GM21619 (cell line): ENCODE measurements at regions not wholly inside any gene's neighbourhood (a gene's known extent, or its start where the extent isn't known, plus 50 kb on each side); places are given as distances from the start of the nearest gene placed in this dataset.
"Not testable (repeated sequence)": the region's sequence is repeated elsewhere in the genome, so short reads cannot be mapped to it uniquely, and the experiment has no call there.

Source experiments
- ATAC-seq: cut with Tn5 transposase; IDR thresholded peaks from one replicate; pipeline ENCODE4 v1.9.1; 2021; ENCODE audit not compliant: unreplicated experiment

DNA sequence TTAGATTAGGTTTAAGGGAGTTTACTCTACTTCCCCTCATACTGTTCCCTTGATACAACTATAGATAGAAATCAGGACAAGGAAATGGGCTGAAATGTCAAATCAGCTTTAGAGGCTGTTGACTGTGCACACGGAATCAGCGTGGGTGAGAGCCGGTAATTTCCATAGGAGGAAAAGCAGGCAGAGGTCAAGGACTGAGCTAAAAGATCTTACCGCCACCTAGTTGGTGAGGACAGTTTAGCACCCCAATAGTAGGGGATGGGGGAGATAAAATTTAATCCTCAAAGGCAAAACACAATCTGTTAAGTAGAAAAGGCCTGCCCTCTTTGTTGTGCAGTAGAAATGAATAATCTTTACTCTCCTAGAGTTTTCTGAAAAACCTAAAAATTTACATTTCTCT lies 1154.5 kb upstream of the CHAC2 start:
- ATAC-seq: no peak

DNA sequence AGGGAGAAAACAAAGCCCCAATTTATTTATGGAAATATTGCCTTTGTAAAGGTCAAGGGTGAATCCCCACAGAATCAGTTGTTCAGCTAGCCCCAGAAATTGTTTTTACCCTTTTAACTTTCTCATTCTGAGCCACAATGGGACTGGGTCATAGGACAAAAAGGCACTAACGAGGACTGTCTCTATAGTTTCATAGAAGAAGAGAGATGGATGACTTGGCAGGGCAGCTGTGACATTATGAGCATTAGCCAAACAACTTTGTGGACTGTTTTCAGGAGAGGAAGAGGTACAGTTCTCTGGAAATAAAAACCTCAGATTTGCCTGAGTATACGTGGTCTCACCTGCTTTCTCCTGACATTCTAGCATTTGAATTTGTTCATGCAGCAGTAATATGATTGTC lies 1155.8 kb upstream of the CHAC2 start:
- ATAC-seq: no peak

DNA sequence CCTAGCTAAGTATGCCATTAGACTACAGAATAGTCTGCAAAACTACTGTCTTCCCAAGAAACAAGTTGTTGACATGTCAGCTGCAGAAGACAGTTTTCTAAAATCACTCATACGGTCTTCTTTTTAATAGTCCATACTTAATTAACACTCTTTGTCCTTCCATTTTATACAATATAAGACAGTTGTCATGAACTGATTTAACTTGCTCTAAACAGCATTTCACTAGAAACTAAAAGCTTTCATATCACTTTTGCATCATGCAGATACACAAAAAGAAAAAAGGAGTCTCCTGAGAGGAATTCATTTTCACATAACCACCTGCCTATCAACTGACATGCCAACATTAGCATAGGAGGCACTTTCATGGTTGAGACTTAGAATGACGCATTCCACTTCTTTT lies 1159.6 kb upstream of the CHAC2 start:
- no peak for ATAC-seq

DNA sequence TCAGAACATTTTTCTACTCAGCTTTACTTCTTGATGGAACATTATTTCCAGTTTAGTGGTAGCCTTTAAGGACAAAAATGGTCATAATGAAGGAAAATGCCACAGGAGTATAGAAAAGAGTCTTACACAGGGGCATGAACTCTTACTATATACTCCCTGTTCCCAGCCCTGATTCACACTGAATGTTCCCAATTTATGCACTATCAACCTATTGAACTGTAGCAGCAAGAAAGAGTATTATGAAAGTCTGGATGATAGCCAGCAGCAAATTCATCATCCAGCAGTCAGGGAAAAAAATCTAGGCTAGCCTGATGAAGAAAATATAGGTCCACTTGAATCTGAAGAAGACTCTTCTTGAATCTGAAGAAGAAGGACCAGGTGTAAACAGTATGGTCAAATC lies 1170.3 kb upstream of the CHAC2 start:
- ATAC-seq: no peak

DNA sequence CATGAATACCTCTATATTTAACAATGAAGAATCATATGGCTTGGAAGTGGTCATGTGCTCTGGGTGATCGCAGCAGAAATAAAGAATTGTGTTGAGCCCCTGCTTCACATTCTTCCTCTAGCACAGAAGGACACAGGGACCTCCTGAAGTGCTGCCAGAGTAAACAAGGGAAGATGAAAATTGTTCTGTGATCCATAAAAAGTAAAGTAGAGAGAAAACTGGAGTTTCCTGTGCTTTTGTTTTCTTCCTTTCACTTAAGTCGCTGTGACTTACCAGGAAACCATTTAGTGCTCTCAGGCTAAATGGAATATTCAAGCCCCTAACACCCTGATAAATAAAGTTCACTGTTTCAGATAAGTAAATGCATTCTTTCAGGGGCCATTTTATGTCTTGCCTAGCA lies 1173.6 kb upstream of the CHAC2 start:
- ATAC-seq: no peak

DNA sequence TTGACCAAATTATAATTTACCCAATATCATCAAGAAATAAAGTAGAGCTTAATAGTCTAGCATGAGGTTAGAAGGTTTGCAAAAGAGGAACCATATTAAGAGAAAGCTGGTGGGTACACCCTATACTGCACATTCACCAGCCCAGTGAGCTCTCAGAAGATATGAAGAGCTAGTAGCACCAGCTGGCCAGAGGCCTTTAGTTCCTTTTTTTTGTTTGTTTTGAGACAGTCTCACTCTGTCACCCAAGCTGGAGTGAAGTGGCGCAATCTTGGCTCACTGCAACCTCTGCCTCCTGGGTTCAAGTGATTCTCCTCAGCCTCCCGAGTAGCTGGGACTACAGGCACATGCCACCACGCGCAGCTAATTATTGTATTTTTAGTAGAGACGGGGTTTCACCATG lies 1183.5 kb upstream of the CHAC2 start:
- ATAC-seq: not testable (repeated sequence)

DNA sequence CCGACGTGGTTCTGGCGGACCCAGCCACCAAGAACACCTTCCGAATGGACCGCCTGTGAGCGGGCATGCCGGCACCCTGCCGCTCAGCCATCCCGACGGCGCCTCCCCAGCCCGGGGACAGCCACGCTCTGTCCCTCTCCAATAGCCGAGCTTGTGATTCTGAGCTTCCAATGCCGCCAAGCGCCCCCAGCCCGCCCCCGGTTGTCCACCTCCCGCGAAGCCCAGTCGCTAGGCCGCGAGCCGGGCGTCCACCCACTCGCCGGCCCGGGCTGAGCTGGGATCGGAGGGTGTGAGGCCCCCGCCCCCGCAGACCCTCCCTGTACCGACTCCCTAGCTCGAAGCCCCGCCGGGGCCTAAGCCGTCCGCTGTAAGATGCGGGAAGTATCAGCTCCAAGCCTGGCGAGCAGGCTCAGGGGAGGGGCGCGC lies 1195.1 kb upstream of the CHAC2 start:
- no peak for ATAC-seq

DNA sequence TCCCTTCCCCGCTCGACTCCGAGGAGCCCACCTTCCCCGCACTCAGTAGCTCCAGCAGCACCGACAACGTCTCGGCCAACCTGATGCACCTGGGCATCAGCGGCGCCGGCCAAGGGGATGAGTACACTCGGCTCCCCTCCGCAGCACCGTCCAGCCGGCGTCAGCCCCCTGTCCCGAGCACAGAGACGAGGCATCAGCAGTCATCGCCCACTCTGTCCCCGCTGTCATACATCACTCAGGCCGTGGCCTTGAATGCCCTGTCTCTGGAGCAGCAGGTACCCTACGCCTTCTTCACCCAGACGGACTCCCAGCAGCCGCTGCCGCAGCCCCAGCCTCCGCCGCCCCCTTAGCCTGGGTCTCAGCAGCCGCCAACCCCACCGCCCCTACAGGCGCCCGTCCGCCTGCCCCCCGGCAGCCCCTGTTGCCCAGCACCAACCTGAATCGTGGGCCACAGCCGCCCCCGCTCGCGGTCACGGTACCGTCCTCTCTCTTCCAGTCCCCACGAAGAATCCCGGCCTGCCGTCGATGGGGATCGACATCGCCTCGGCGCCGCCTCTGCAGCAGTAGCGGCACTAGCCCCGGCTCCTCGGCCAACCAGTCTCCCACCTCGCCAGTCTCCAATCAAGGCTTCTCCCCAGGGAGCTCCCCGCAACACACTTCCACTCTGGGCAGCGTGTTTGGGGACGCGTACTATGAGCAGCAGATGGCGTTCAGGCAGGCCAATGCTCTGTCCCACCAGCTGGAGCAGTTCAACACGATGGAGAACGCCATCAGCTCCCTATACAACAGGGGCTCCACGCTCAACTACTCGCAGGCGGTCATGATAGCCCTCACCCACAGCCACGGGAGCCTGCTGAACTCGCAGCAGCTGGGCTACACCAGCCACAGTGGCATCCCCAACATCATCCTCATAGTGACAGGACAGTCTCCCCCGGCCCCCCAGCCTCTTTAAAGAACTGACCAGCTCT lies 1195.9 kb upstream of the CHAC2 start:
- no peak for ATAC-seq

DNA sequence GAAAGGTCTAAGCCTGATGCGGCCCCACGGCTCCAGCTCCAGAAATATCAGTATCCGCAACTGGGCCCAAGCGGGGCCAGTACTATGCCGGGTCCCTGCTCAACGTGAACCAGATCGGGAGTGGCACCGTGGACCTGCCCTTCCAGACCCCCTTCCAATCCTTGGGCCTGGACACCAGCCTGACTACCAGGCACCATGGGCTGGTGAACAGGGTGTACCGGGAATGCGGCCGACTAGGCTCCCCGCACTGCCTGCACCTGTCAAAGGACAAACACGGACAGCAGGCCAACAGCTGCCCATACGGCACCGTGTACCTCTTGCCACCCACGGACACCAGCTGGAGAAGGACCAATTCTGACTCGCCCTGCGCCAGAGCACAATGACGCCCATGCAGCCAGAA lies 1196.9 kb upstream of the CHAC2 start:
- ATAC-seq: no peak

DNA sequence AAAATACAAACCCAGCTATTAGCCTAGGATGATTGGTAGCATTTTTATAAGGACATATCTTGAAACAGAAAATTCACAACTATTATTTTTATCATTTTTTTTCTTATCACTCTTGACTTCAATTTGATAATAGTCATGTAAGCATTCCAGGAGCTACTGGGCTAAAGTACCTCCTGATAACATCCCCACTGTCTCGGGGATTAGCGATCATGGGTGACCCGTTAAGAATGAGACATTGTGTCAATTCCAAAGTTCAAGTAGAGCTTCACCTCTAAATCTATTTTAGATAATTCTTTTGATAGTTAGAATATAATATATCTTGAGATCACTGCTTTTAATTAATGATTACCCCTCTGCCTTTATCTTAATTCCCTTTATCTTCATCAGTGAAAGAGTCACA lies 1204.5 kb upstream of the CHAC2 start:
- ATAC-seq: no peak

DNA sequence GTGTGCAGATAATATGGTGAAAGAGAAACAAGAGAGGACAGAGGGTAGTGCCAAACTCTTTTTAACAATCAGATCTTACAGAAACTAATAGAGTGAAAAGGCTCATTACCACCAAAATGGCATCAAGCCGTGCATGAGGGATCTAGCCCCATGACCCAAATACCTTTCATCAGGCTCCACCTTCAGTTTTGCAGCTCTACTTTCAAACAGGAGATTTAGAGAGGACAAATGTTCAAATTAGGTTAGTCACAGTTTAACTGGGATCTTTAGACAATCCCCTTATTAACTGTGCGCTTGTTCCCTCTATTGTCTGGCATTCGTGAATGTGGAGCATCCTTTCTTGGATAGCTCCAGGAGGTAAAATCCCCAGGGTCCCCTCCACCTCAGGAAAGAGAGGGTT lies 1209.3 kb upstream of the CHAC2 start:
- no peak for ATAC-seq

DNA sequence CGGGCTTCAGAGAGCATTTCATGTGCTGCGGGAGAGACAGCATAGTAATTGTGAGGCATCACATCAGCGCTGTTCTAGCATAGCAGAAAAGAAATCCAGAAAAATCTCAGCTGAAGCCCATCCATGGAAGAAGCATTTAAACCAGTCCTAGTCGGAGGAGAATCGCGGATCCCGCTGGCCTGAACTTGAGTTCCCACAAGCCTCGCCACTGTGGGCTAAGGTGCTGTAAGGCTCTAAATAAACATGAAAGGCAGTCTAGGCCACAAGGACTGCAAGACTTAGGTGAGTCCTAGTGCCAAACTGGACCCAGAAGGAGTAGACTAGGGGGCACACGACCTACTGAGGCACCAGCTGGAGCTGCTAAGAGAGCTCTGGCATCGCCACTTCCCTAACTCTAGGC lies 1225.3 kb upstream of the CHAC2 start:
- ATAC-seq: no peak

DNA sequence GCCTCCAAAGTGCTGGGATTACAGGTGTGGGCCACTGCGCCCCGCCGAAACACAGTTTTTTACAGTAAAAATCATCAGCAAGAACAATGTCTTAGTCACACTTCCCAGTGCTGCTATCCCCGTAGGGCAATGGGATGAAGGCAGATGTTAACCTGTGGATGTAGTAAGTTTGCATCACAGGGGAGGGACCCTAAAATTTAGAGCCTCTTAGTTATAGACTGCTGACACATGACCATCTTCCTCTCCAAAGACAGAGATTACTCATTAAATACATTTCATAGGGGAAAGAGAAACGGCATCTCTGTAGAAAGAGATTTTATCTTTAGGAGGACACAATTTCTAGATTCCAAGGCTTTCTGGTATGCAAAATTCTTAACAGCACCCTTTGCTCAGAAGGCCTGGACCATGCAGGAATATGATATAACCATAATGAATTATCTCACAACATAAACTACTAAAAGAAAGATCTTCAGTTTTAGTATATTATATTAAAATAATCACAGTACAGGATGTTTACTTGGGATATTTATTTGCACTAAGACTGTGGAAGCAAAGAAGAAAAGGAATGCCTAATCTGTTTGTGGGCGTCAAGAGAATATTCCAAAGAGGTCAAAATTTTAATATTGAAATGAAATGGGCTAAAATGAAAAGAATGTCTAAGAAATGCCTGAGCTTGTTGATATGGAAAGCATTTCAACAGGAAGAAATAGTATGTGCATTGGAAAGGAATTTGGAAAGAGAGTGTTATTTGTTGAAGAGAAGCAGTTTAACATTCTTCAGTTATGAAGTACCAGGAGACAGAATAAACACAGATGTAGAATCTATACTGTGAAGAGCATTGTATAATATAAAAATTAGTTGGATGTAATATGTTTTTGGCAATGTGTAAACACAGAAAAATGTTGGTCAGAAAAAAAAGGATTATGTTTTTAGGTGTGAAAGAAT lies 1228.3 kb upstream of the CHAC2 start:
- ATAC-seq: no peak

DNA sequence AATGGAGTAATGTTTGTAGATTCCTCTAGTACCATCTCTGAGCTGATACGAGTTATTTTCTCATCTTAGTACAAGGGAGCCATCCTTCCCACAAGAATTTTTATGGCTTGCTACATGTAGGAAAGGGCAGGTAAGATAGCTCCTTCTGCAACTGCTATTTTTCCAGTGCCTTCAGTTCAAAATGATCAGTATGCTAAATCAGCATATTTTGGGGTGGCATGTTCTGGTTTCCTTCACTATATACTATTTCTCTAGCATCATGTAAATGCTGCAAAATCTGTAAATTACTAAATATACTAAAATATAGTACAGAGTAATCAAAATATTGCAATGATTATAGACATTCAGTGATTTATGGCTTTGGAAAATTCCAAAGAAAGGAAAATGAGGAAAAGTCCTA lies 1230.0 kb upstream of the CHAC2 start:
- no peak for ATAC-seq

DNA sequence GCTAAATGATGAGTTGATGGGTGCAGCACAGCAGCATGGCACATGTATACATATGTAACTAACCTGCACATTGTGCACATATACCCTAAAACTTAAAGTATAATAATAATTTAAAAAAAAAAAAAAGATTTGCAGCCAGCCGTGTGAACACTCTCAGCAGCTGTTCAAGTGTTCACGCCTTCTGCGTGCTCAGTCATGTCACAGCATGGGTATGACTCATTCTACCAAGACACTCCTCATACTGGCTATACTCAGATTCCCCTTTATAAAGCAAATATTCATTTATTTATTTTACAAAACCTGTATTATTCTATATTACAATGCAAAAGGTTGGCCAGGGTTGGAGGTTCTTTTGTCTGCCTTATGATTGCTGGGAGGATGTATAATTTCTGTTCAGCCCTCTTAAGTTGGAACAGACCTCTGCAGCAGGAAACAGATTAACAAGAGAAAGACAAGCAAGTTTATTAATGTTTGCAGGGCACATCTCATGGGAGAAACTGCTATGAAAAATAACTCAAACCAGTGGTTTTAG lies 1230.6 kb upstream of the CHAC2 start:
- no peak for ATAC-seq

DNA sequence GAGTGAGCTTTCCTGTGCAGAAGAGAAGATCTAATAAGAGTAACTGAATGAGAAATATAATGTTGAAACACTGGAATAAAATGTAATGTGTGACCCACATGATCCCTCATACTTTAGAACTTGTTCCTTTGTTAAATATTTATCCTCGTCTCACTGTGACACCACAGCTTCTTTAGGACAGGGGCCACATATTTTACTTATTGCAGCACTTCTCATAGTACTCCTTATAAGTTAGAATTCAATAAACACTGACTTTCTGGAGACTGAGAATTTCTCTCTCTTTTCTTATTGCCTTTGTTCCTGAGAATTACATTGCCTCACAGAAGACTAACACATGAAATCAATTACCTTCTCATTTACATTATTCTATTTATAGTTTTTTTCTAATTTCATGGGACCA lies 1234.6 kb upstream of the CHAC2 start:
- no peak for ATAC-seq

DNA sequence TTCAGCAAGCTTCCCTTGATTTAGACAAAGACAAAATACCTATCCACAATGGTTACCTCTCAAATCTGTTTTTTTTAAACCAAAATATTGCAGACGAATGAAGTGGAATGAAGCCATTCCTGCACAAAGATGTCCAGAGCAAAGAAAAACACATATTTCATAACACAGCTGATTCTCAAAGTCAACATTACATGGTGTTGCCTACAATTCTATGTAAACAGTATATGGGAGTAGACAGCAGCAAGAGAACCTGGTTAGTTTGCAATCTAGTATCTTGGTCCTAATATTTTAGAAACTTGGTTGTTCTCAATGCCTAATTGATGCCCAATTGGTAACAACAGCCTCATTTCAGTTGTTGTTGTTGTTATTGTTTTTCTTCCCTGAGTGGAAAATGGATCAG lies 1240.9 kb upstream of the CHAC2 start:
- ATAC-seq: no peak

DNA sequence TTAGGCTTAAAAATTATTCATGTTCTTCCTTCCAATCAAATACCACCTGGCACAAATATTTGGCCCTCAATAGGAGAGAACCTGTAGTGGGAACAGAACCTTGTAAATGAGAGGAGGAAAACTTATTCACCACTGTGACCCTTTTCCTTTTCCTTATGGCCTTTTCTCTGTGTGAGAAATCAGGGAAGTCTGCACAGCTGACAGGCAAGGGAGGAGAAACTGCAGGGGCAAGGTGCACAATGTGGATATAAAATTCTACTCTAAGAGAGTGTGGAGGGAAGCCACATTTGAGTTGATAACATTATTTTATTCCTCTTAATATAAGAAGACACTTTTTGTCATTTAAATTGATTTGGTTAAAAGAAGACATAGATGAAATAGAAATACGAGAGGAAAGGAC lies 1247.0 kb upstream of the CHAC2 start:
- ATAC-seq: no peak

DNA sequence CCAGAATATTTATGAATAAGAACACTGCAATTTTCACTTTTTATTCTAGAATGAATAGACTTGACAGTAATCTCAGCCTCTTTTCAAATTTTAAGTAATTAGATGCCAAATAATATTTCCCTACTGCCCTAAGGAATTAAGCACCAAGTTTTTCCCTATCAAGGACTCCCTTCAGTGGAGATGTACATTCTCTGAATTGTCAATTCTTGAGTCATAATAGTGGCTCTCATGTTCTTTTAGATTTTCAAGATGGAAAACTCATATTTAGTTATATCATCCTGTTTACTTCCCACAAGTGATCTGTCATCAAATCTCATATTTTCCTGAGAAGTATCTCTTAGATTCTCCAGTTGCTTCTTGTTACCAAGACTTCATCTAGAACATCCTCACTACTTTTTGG lies 1248.9 kb upstream of the CHAC2 start:
- no peak for ATAC-seq

DNA sequence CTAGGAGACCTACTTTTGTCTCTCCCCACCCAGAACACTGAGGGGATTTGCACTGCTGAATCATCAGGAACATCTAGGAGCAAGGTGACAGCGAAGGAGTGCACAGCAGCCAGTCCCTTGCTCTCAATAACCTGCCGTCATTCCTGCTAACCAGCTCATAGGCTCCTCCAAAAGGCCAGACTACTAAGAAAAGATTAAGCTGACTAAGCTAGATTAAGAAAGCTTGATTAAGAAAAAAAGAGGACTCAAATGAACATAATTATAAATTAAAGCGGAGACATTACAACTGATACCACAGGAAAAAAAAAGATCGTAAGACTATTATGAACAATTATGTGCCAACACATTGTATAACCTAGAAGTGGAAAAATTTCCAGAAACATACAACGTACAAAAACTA lies 1254.8 kb upstream of the CHAC2 start:
- no peak for ATAC-seq

DNA sequence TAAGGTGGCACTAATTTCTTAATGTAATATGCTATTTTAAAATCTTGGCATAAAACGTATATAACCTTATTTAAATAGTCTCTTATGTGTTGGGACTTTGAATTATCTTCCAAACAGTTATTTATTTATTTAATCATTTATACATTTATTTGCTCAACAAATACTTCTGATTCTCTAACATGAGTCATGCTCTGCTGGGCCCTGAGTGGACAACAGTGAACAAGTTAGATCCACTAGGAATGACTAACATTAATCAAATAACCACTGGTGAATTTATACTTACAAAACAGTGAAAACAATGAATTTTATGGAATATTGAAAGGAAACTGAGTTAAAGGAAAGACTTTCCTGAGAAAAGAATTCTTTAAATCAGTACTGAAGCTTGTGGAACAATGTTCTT lies 1257.2 kb upstream of the CHAC2 start:
- no peak for ATAC-seq

DNA sequence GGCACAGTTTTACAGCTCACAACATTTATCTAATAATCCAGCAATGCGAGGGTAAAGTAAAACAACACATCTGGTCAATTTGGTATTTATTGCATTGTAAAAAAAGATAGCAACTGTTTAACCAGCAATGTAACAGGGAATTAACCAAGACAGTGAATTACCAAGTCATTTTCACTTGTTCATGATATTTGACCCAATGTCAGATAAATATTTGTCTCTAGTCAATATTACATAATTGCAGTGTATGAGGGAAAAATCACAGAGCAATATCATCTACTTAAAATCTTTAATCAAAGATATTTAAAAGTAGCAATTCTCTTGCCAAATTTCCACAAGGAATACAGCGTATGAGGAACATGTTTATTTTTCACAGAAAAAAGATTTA lies 1265.1 kb upstream of the CHAC2 start:
- no peak for ATAC-seq
